ENCODE measurements at regions not wholly inside any gene's neighbourhood (a gene's known extent, or its start where the extent isn't known, plus 50 kb on each side); places are given as distances from the start of the nearest gene placed in this dataset.

- H3K4me3 ChIP-seq (ENCODE audit: low read depth, low read length, poor library complexity, severe bottlenecking) = no peak overlapping the region
- BruUV-seq (replicated peaks) = no TSS peak
- no peaks in the 10 kb centered on the region for H3K27me3 ChIP-seq (replicated peaks; ENCODE audit: insufficient read depth, low read depth, low read length, poor library complexity)
- DNase-seq (ENCODE audit: low spot score) = no peak
- intact Hi-C loops (cut with micrococcal nuclease; ENCODE audit: unreplicated experiment) = no loop called here
- no peaks in the 10 kb centered on the region for H3K36me3 ChIP-seq (ENCODE audit: insufficient read depth, low read length, poor library complexity, severe bottlenecking)
- H3K9me3 ChIP-seq (ENCODE audit: low read depth, low read length, poor library complexity, severe bottlenecking) = no peaks in the 10 kb centered on the region
- no peak overlapping the region for H3K27ac ChIP-seq (ENCODE audit: low read depth, low read length, poor library complexity, severe bottlenecking)
- peaks cover 9% of the 10 kb centered on the region for H3K4me1 ChIP-seq (ENCODE audit: insufficient read depth, low read length, poor library complexity, severe bottlenecking)
- ChIA-PET CTCF (no interaction called here), POLR2A (ENCODE audit: low non-redundant PET) (no interaction called here)
- TF ChIP-seq CTCF (conservative IDR thresholded peaks at IDR 0.05; ENCODE audit: low read depth, low read length) (no peak), EZH2 (IDR thresholded peaks at IDR 0.05; ENCODE audit: borderline replicate concordance, low read depth, low read length, poor library complexity, severe bottlenecking) (no peak)
Measured at GRCh38 chr2:146433116-146433875, 1411.5 kb upstream of the ACVR2A start.

- Histone ChIP-seq H3K4me1 (ENCODE audit: insufficient read depth, low read length, poor library complexity, severe bottlenecking) (no peaks in the 10 kb centered on the region), H3K27me3 (replicated peaks; ENCODE audit: insufficient read depth, low read depth, low read length, poor library complexity) (no peaks in the 10 kb centered on the region), H3K9me3 (ENCODE audit: low read depth, low read length, poor library complexity, severe bottlenecking) (no peaks in the 10 kb centered on the region), H3K4me3 (ENCODE audit: low read depth, low read length, poor library complexity, severe bottlenecking) (no peak overlapping the region), H3K27ac (ENCODE audit: low read depth, low read length, poor library complexity, severe bottlenecking) (no peak overlapping the region), H3K36me3 (ENCODE audit: insufficient read depth, low read length, poor library complexity, severe bottlenecking) (no peaks in the 10 kb centered on the region)
- DNase-seq (ENCODE audit: low spot score) = no peak
- ChIA-PET POLR2A (ENCODE audit: low non-redundant PET) (no interaction called here), CTCF (no interaction called here)
- no peak for TF ChIP-seq CTCF (conservative IDR thresholded peaks at IDR 0.05; ENCODE audit: low read depth, low read length)
- no peak for TF ChIP-seq EZH2 (IDR thresholded peaks at IDR 0.05; ENCODE audit: borderline replicate concordance, low read depth, low read length, poor library complexity, severe bottlenecking)
- intact Hi-C loops (cut with micrococcal nuclease; ENCODE audit: unreplicated experiment) = no loop called here
- no TSS peak for BruUV-seq (replicated peaks)
Measured at GRCh38 chr2:146429366-146429765, 1415.5 kb upstream of the ACVR2A start.

GRCh38 chr2:146417942-146418341, 1426.9 kb upstream of the ACVR2A start:
- H3K27ac ChIP-seq (ENCODE audit: low read depth, low read length, poor library complexity, severe bottlenecking) = no peak overlapping the region
- H3K4me3 ChIP-seq (ENCODE audit: low read depth, low read length, poor library complexity, severe bottlenecking) = no peak overlapping the region
- no peaks in the 10 kb centered on the region for H3K9me3 ChIP-seq (ENCODE audit: low read depth, low read length, poor library complexity, severe bottlenecking)
- TF ChIP-seq CTCF (conservative IDR thresholded peaks at IDR 0.05; ENCODE audit: low read depth, low read length) (no peak), EZH2 (IDR thresholded peaks at IDR 0.05; ENCODE audit: borderline replicate concordance, low read depth, low read length, poor library complexity, severe bottlenecking) (no peak)
- DNase-seq (ENCODE audit: low spot score) = no peak
- CTCF ChIA-PET = no interaction called here
- POLR2A ChIA-PET (ENCODE audit: low non-redundant PET) = no interaction called here
- intact Hi-C loops (cut with micrococcal nuclease; ENCODE audit: unreplicated experiment) = no loop called here
- peaks cover 27% of the 10 kb centered on the region for H3K4me1 ChIP-seq (ENCODE audit: insufficient read depth, low read length, poor library complexity, severe bottlenecking)
- no TSS peak for BruUV-seq (replicated peaks)
- no peaks in the 10 kb centered on the region for H3K36me3 ChIP-seq (ENCODE audit: insufficient read depth, low read length, poor library complexity, severe bottlenecking)
- no peaks in the 10 kb centered on the region for H3K27me3 ChIP-seq (replicated peaks; ENCODE audit: insufficient read depth, low read depth, low read length, poor library complexity)
